Fibroblast of skin of left biceps (primary cell): ENCODE measurements at regions not wholly inside any gene's neighbourhood (a gene's known extent, or its start where the extent isn't known, plus 50 kb on each side); places are given as distances from the start of the nearest gene placed in this dataset.
A peak's percentile ranks its signal among the peaks of the same experiment; 100 is the strongest.
"Not testable (repeated sequence)": the region's sequence is repeated elsewhere in the genome, so short reads cannot be mapped to it uniquely, and the experiment has no call there.

ENCODE experiments used
- DNase-seq, 2 experiments: peaks; one replicate each; pipeline ENCODE4 v3.0.0-alpha.2; 2013; ENCODE audit warnings: low read depth in 2 of 2

DNA sequence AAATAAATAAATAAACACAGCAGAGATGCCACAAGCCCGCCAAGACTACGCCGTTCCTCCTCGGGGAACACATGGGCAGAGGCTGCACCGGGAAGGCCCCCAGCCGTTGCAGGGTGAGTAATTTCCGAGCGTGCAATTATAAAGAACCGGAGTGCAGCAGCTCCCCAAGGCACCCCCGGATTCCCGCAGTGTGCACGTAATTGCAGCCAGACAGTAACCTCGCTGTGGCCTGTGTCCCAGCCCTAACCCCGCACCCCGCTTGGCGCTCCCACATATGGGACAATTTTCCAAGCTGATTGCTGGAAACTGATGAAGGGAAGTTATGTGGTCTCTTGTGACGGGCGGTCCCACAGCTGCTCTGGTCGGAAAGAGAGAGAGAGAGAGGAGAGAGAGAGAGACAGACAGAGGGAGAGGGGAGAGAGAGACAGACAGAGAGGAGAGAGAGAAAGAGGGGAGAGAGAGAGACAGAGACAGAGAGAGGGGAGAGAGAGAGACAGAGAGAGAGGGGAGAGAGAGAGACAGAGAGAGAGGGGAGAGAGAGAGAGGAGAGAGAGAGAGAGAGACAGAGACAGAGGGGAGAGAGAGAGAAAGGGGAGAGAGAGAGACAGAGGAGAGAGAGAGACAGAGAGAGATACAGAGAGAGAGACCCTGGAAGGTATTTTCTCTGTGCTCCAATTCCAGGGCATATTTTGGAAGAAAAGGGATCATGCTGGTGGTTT is 275.4 kb downstream of the SHOX start:
- no peak for DNase-seq

DNA sequence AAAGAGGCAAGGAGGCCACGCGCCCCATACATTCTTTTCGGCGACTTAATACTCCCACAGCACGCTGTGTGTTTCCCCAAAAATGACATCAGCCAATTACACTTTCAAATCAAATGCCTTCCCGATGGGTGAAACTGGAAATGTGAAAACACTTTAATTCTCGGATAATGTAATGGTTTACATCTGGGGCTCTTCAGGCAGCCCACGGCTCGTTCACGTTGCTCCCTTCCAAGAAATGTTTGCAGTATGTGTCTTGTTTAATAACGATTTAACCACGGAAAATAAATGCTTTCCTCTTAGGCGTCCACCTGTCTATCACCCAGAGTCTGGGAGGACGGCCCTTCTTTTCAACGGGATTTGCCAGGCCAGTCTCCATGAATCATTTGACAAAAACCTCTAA is 272.5 kb downstream of the SHOX start:
- no peak for DNase-seq

DNA sequence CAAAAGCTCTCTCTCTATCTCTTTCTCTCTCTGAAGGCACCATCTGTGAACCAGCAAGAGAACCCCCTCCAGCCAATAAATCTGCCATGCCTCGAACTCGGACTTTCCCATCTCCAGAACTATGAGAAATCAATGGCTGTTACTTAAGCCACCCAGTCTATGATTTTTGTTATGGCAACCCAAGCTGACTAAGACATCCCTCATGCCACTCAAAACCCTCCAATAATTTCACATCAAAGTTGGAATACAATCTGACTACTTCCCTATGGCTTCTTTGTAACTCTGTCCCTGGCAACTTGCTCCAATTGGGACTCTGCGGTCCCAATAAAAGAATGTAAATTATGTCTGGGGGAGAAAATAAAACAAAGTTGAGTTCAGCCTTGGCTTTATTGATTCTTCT is 265.7 kb downstream of the SHOX start:
- DNase-seq, result no peak

DNA sequence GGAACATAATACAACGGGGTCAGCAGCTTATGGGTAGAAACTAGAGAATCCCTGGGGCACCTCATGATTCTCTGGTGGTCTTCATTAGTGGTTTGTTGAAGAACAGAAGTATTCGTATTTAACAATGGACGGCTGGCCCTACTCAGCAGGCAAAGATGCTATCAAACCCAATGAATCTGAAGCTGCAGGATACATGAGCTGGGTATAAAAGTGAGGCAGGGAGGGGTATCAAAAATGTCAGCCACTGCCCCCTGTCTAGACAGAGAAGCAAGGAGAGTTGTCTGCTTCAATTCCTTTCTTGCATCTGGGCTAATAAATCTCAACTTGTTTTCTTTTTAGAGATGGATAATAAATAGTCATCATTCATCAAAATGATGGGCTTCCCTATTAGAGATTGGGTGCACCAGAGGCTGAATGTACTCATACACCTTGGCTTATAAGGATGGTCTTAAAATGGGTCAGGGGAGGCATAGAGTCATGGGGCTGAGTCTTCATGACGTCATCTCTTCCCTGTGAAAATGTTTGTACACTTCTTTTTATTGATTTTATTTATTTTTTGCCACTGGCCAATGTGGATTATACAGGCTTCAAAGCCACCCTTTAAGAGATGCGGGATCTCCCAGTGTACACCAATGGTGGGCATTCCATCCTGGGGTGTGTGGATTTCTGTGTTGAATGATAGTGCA is 259.5 kb downstream of the SHOX start:
- DNase-seq, result no peak

DNA sequence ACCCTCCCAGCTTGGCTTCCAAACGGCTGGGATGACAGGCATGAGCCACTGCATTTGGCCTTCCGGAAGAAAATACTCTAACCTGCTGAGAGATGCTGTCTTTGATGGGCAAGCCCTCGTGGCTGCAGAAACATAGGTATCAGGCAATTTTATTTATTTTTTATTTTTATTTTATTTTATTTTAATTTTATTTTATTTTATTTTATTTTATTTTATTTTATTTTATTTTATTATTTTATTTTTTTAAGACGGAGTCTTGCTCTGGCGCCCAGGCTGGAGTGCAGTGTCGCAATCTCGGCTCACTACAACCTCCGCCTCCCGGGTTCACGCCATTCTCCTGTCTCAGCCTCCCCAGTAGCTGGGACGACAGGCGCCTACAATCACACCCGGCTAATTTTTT is 257.1 kb downstream of the SHOX start:
- DNase-seq, result not testable (repeated sequence)

DNA sequence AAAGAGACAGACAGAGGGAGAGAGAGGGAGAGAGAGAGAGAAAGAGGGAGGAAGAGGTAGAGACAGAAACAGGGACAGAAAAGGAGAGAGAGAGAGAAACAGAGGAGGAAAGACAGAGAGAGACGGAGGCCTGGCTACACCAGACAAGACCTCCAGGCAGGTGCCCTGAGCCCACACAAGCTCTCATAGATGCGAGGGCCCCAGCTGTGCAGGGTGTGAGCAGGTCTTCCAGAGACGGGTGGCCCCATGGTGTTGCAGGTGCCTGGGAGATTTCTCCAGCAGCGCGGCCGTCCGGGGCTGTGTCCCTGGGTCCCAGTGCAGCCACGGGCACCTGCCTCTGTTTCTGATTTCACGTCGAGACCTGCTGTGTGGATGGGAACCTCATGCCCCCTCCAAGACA is 253.0 kb downstream of the SHOX start:
- no peak for DNase-seq

DNA sequence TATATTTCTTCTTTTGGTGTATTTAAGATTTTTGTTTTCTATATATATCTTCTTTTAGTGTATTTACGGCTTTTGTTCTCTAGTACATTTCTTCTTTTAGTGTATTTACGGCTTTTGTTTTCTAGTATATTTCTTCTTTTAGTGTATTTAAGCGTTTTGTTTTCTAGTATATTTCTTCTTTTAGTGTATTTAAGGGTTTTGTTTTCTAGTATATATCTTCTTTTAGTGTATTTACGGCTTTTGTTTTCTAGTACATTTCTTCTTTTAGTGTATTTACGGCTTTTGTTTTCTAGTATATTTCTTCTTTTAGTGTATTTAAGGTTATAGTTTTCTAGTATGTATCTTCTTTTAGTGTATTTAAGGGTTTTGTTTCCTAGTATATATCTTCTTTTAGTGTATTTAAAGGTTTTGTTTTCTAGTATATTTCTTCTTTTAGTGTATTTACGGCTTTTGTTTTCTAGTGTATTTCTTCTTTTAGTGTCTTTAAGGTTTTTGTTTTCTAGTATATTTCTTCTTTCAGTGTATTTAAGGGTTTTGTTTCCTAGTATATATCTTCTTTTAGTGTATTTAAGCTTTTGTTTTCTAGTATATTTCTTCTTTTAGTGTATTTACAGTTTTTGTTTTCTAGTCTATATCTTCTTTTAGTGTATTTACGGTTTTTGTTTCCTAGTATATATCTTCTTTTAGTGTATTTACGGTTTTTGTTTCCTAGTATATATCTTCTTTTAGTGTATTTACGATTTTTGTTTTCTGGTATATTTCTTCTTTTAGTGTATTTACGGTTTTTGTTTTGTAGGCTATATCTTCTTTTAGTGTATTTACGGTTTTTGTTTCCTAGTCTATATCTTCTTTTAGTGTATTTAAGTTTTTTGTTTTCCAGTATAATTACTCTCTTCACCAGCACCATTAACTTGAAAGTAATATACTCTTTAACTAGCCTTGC is 249.4 kb downstream of the SHOX start:
- DNase-seq, result not testable (repeated sequence)

DNA sequence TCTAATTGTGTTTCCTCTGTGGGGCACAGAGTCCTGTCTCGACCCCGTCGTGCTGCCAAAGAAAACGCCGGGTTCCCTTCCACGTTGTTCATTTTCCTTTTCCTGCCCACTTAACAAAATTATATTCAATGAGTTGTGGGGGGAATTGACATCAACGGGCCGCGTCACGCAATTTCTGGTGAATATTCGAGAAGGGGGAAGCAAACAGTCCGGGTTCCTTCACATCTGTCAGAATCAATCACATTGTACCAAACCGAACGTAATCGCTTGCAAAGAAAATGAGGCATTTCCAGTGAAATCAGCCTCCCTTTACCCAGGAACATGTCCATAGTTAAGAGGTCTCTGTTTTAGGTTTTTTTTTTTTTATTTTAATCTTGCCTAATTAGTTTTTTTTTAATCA is 243.5 kb downstream of the SHOX start:
- DNase-seq, result no peak

DNA sequence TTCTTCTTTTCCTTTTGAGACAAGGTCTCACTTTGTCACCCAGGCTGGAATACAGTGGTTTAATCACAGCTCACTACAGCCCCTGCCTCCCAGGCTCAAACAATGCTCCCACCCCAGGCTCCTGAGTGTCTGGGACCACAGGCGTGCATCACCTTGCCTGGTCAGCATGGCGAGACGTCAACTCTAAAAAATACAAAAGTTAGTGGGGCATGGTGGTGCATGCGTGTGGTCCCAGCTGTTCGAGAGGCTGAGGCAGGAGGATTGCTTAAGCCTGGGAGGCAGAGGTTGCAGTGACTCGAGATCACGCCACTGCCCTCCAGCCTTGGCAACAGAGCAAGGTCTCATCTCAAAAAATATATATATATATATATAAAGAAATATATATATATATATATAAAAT is 242.4 kb downstream of the SHOX start:
- no peak for DNase-seq

DNA sequence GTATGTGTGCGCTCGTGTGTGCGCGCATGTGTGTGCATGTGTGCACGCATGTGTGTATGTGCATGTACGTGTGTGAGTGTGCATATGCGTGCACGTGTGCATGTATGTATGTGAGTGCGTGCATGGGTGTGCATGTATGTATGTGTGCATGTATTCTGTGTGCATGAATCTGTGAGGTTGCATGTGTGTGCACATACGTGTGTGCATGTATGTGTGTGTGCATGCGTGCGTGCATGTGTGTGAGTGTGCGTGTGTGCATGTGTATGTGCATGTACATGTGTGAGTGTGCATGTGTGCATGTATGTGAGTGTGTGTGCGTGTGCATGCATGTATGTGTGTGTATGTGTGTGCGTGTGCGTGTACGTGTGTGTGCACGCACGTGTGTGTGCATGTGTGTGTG is 241.5 kb downstream of the SHOX start:
- no peak for DNase-seq

DNA sequence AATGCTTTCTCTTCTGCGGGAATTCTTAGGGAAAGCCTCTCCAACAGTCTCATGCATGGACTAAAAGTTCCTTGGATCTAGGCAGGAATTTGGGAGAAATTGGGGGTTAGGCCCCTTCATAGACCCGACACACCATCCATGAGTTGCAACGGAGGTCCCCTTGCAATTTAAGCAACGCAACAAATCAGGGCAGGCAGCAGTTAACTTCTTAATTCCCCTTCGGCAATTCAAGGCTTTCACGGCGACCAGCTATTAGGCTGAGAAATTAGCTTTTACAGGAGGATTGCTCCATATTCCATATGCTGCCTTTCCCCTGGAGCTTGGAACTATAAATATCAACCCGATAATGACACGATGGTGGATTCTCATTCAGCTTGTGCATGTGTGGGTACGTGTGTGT is 241.0 kb downstream of the SHOX start:
- no peak for DNase-seq

DNA sequence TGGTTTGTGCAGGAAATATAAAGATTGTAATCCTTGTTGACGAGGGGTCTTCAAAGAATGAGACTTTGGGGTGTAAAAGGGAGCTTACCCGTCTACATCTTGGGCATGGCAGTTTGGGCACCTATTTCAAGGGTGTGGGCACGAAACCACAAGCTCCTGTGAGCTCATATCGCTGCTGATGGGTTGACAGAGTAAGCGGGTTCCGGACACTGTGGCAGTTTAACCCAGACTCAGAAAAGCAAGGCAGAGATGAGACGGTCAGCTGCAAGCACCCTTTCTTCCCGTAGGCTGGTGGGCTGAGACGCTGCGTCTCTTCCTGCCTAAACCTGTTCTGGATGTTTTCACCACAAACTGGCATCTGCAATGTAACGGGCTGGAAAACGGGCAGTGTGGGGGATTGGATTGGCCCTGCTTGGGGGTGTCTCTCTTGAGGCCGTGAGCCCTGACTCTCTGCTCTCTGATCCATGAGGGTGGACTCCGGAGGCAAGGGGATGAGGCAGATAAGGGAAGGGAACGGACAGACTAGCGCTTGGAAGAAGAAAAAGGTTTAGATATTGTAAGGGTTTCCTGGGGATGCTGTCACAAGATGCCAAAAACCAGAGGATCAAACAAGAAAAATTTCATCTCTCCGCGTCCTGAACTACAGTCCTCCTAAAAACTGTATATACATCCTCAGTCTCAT is 237.5 kb downstream of the SHOX start:
- no peak for DNase-seq

DNA sequence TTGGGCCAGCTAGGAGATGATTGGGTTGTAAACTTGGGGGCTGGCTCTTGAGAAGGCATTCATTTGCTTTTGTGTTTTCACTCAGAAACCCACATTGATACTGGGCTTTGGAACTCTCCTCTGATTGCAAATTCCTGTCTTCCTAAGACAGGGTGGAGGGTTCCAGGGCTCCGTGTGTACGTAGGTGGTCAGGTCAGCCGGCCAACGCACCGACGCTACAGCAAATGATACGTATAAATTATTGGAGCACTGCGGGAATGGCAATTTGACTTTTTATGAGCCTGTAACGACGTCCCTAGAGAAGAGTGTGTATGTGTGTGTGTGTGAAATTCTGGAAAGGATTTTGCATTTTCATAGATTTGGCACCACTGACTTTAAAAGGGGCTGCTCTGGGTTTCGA is 236.9 kb downstream of the SHOX start:
- DNase-seq, result no peak

DNA sequence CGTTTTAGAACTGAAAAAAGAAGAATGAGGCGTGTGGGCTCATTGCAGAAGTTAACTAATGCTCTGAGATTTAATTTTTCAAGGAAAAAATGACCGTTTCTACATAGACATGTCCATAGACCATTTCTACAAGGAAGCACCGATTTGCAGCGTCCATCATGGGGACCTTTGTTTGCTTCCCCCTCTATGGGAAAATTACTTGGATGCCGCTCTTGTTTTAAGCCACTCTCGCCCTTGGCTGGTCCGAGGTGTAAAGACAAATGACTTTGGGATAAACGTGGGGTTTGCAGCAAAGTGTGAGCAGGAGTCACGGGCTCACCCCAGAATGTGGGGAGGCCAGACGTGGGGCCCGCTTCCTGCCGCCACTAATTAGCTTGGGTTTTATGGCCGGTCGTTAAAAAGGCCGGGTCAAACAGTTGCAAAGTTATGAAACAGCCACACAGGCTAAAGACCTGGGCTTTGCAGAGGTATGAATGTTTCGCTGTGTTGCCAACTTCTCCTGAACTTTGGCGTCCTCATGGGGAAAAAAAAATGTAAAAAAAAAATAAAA is 235.9 kb downstream of the SHOX start:
- DNase-seq, result no peak

DNA sequence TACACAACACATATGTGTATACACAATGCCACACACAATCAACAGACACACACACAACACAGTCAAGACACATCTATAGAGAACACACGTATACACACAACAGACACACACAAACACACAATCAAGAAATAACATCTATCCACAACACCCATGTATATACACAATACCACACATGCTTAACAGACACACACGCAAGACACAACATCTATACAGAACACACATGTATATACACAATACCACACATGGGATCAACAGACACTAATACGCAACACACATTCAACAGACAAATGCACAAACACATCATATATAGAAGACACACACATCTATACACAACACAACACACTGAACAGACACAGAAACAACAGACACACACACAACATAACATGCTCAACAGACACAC is 234.8 kb downstream of the SHOX start:
- DNase-seq, result no peak

DNA sequence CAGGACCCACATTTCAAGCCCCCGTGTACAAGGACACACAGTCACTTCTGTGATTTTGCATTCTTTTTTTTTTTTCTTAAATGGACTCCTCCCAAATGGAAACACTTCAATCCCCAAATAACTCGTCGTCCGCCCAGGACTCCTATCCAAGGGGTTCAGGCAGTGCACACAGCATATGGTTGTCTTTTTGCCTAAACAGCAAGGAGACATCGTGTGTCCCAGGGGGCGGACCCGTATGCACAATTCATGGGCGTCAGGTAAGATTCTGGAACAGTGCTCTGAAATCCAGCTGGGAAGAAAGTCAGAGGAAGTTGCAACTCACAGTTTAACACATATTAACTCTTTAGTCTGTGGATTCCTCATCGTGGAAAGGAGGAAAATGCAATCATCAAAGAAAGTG is 231.3 kb downstream of the SHOX start:
- DNase-seq, result no peak

DNA sequence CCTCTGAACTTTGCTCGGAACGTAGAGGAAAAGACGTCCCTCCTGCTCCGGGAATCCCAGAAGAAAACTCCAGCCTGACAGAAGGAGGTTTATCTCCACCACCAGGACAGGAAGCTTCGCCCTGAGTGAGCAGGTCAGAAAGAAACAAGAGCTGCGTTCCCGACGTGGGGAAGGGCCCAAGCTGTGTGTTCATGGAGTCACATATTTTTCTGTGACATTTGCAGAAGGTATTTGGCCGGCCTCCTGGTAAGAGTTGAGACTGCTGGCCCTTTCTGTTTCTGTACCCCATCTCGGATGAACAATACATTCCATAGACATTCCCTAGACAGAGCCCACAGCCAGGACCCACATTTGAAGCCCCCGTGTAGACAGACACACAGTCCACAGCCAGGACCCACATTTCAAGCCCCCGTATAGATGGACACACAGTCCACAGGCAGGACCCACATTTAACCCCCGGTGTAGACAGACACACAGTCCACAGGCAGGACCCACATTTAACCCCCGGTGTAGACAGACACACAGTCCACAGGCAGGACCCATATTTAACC is 230.8 kb downstream of the SHOX start:
- DNase-seq, result peak in 1 of 2 experiments; percentile 6

DNA sequence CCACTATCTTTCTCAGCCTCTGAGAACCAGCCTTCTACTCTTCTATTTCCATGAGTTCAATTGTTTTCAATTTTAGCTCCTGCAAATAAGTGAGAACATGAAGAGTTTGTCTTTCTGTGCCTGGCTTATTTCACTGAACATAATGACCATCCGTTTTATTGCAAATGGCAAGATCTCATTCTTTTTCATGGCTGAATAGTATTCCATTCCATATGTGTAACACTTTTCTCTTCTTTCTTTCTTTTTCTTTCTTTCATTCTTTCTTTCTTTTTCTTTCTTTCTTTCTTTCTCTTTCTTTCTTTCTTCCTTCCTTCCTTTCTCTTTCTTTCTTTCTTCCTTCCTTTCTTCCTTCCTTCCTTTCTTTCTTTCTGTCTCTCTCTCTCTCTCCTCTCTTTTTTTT is 228.7 kb downstream of the SHOX start:
- DNase-seq, result no peak

DNA sequence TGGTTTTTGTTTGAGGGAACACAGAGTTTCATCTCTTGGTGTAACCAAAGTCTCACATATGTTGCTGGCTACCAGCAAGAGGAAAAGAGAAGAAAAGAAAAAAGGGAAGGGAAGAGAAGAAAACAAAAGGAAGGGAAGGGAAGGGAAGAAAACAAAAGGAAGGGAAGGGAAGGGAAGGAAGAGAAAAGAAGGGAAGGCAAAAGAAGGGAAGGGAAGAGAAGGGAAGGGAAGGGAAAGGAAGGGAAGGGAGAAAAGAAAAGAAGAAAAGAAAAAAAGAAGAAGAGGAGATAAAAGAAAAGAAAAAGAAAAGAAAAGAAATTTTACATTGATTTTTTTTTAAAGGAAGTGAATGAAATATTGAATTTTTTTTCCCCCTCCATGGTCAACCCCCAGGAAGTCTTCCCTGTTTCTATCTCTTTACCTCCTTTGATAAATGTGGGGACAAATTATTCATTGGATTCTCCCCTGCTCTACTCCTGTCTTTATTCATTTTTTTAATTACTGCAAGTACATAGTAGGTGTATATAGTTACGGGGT is 228.0 kb downstream of the SHOX start:
- DNase-seq, result no peak

DNA sequence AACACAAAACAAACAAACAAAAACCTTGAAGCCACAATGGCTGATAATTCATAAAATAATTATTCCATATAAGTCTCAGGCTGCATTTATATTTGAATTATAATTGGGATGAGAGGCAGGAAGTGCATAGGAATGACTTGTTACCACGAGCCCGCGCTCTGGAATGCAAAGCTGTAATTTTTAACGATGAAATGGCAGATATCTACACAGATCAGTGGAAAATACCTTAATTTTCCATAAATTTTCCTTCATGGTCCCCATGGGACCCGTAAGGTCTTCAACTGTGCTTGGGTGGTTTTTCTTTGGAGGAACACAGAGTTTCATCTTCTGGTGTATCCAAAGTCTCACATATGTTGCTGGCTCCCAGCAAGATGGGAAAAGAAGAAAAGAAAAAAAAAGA is 226.8 kb downstream of the SHOX start:
- DNase-seq, result peak; percentile 50 to 58
